CD8-positive, alpha-beta memory T cell (primary cell): ENCODE measurements at regions not wholly inside any gene's neighbourhood (a gene's known extent, or its start where the extent isn't known, plus 50 kb on each side); places are given as distances from the start of the nearest gene placed in this dataset.

Experiments used
- CTCF ChIA-PET: fragments of 350-600 bp; sonication (Branson Sonifier 250); formaldehyde crosslinking; loops from one replicate; lab custom pipeline; 2021; ENCODE audit warnings: antibody characterized with exemption; lab: Charles Lee
- POLR2A ChIA-PET: fragments of 350-600 bp; sonication (Branson Sonifier 250); formaldehyde crosslinking; loops from one replicate; lab custom pipeline; 2021; ENCODE audit warnings: antibody characterized with exemption; lab: Charles Lee
- DNase-seq, 5 donors: peaks; one replicate each; pipeline versions ENCODE4 v3.0.0 to v3.0.0-alpha.2; 2020 to 2022; ENCODE audit warnings: mixed read lengths in 1 of 5
- H3K27ac ChIP-seq: one replicate; pipeline ENCODE4 v1.7.0; 2013; ENCODE audit warnings: low read depth, mild to moderate bottlenecking, low read length, moderate library complexity
- H3K27me3 ChIP-seq: 2 replicates; pipeline ENCODE4 v1.7.0; 2013; ENCODE audit warnings: low read length, mild to moderate bottlenecking; ENCODE audit not compliant: insufficient read depth, poor library complexity, severe bottlenecking
- H3K36me3 ChIP-seq: 2 replicates; pipeline ENCODE4 v1.7.0; 2013; ENCODE audit warnings: mild to moderate bottlenecking, low read length, moderate library complexity; ENCODE audit not compliant: insufficient read depth
- H3K4me1 ChIP-seq: 2 replicates; pipeline ENCODE4 v1.7.0; 2013; ENCODE audit warnings: mild to moderate bottlenecking, low read length, moderate library complexity; ENCODE audit not compliant: insufficient read depth
- H3K4me3 ChIP-seq: 2 replicates; pipeline ENCODE4 v1.7.0; 2013; ENCODE audit warnings: mild to moderate bottlenecking, low read length
- H3K9me3 ChIP-seq: 2 replicates; pipeline ENCODE4 v1.7.0; 2013; ENCODE audit warnings: mild to moderate bottlenecking, low read length
- H3K27ac Mint-ChIP-seq, 8 donors: one replicate each; pipeline ENCODE4 v1.8.0; 2020 to 2021; ENCODE audit warnings: mixed read lengths in 8 of 8, mild to moderate bottlenecking in 6 of 8, inconsistent platforms in 3 of 8, moderate library complexity in 3 of 8
- H3K27me3 Mint-ChIP-seq, 2 donors: one replicate each; pipeline ENCODE4 v1.8.0; 2020 to 2021; ENCODE audit warnings: mixed read lengths in 2 of 2, mild to moderate bottlenecking in 1 of 2, moderate library complexity in 1 of 2
- H3K36me3 Mint-ChIP-seq, 3 donors: one replicate each; pipeline ENCODE4 v1.8.0; 2020 to 2021; ENCODE audit warnings: mixed read lengths in 3 of 3, inconsistent platforms in 1 of 3, mild to moderate bottlenecking in 1 of 3
- H3K4me1 Mint-ChIP-seq, 3 donors: one replicate each; pipeline ENCODE4 v1.8.0; 2020 to 2021; ENCODE audit warnings: mixed read lengths in 3 of 3, inconsistent platforms in 1 of 3, mild to moderate bottlenecking in 1 of 3
- H3K4me3 Mint-ChIP-seq, 7 donors: one replicate each; pipeline ENCODE4 v1.8.0; 2020 to 2021; ENCODE audit warnings: mixed read lengths in 7 of 7, mild to moderate bottlenecking in 6 of 7, moderate library complexity in 4 of 7, inconsistent platforms in 2 of 7
- H3K9me3 Mint-ChIP-seq, 5 donors: one replicate each; pipeline ENCODE4 v1.8.0; 2020 to 2022; ENCODE audit warnings: mixed read lengths in 5 of 5, mild to moderate bottlenecking in 3 of 5, moderate library complexity in 2 of 5, inconsistent platforms in 1 of 5

DNA sequence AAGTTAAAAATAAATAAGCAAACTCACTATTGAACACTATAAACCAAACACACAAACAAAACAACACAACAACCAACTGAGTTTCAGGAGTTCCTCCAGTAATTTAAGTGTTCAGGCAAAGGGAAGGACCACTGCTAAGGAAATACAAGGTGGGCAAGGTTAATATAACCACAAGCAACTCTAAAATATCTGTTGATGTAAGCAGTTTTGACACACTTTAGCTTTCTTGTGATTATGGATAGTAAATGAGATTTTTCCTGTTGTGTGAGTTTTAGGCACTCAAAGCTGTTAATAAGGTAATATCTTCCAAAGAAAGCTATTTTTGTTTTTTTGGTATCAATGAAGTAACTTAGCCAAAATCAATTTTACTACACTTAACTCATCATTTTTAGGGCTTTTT is 839.1 kb upstream of the FOXG1 start:
- Mint-ChIP-seq H3K9me3 (peaks cover 14 to 21% (median 16%) of the 10 kb centered on the region in 5 donors), H3K27ac (no peak overlapping the region), H3K27me3 (no peaks in the 10 kb centered on the region), H3K4me1 (no peaks in the 10 kb centered on the region), H3K4me3 (no peak overlapping the region), H3K36me3 (no peaks in the 10 kb centered on the region)
- Histone ChIP-seq H3K9me3 (no peaks in the 10 kb centered on the region), H3K4me1 (no peaks in the 10 kb centered on the region), H3K36me3 (no peaks in the 10 kb centered on the region), H3K4me3 (no peak overlapping the region), H3K27me3 (no peaks in the 10 kb centered on the region), H3K27ac (no peak overlapping the region)
- no peak for DNase-seq
- POLR2A ChIA-PET = no interaction called here
- CTCF ChIA-PET = no interaction called here

DNA sequence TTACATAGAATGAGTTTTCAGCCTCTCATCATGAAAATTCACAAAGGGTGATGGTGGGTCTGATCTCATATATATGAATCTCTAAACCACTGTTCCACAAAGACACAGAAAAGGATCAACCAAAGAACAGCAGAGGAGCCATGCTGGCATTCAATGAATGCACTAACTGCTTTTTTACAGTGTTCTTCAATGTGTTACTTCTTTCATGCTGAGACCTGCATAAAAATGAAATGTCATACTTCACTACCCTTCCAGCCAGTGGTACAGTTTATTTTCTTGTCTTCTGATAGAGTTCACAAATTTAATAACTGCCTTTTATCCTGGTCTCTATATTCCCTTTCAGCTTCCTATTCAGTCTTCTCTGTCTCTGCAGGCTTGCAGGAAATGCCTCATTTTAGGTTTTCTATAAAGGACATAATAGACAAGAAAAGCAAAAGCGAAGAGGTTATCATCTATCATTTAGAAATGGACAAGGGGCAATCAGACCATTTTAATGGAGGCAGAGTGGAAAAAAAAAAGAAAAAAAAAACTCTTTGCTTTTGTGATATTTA is 836.7 kb upstream of the FOXG1 start:
- no peaks in the 10 kb centered on the region for H3K36me3 ChIP-seq
- Mint-ChIP-seq H3K27ac (no peak overlapping the region), H3K9me3 (peaks cover 11 to 35% (median 16%) of the 10 kb centered on the region in 5 donors), H3K4me3 (no peak overlapping the region), H3K36me3 (no peaks in the 10 kb centered on the region), H3K27me3 (no peaks in the 10 kb centered on the region), H3K4me1 (no peaks in the 10 kb centered on the region)
- no peak overlapping the region for H3K4me3 ChIP-seq
- H3K27me3 ChIP-seq = no peaks in the 10 kb centered on the region
- no peak overlapping the region for H3K27ac ChIP-seq
- CTCF ChIA-PET = no interaction called here
- POLR2A ChIA-PET = no interaction called here
- H3K4me1 ChIP-seq = no peaks in the 10 kb centered on the region
- no peaks in the 10 kb centered on the region for H3K9me3 ChIP-seq
- no peak for DNase-seq

DNA sequence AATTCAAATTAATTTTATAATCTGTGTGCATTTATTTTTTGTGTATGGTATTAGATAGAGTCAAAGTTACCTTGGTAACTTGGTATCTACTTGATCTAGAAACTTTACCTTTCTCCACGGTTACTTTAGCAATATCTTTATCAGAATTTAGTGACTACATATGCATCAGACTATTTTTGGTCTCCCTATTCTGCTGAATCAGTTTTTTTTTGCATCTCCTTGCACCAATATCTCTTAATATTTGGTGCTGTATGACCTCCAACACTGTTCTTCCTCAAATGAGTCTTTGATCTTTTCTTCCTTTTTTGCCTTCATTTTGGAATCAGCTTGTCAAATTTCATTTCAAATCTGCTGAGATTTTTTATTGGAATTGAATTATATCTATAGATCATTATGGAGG is 828.2 kb upstream of the FOXG1 start:
- Histone ChIP-seq H3K9me3 (no peaks in the 10 kb centered on the region), H3K27me3 (no peaks in the 10 kb centered on the region), H3K4me1 (no peaks in the 10 kb centered on the region), H3K36me3 (no peaks in the 10 kb centered on the region), H3K27ac (no peak overlapping the region), H3K4me3 (no peak overlapping the region)
- ChIA-PET CTCF (no interaction called here), POLR2A (no interaction called here)
- Mint-ChIP-seq H3K36me3 (no peaks in the 10 kb centered on the region), H3K27ac (no peak overlapping the region), H3K4me3 (no peak overlapping the region), H3K9me3 (peaks cover 9 to 32% (median 27%) of the 10 kb centered on the region in 5 donors), H3K27me3 (no peaks in the 10 kb centered on the region), H3K4me1 (no peaks in the 10 kb centered on the region)
- DNase-seq = no peak

DNA sequence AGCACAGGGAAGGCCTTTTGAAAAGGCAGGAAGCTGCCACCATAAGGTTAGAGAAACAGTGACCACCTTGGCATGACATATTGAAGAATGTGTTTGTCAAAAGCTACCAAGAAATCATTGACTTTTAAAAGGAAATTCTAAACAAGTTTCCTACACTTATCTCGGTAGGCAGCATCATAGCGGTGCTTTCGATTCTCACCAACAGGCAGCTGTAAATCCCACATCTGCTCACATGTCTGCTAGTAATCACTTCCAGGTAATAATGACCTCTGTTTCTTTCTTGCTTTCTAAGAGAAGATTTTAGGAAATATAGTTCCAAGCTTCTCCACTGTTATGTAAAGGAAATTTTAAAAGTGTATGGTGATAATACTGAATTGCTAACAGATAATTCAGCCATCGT is 821.1 kb upstream of the FOXG1 start:
- no peaks in the 10 kb centered on the region for H3K36me3 Mint-ChIP-seq
- H3K4me1 ChIP-seq = no peaks in the 10 kb centered on the region
- peaks cover 4% of the 10 kb centered on the region for H3K9me3 ChIP-seq
- H3K4me1 Mint-ChIP-seq = no peaks in the 10 kb centered on the region
- POLR2A ChIA-PET = no interaction called here
- CTCF ChIA-PET = no interaction called here
- no peak for DNase-seq
- H3K4me3 ChIP-seq = no peak overlapping the region
- no peak overlapping the region for H3K27ac Mint-ChIP-seq
- no peaks in the 10 kb centered on the region for H3K36me3 ChIP-seq
- no peak overlapping the region for H3K4me3 Mint-ChIP-seq
- H3K9me3 Mint-ChIP-seq = peaks cover 2 to 30% (median 25%) of the 10 kb centered on the region in 5 donors
- no peaks in the 10 kb centered on the region for H3K27me3 ChIP-seq
- H3K27ac ChIP-seq = no peak overlapping the region
- H3K27me3 Mint-ChIP-seq = no peaks in the 10 kb centered on the region

DNA sequence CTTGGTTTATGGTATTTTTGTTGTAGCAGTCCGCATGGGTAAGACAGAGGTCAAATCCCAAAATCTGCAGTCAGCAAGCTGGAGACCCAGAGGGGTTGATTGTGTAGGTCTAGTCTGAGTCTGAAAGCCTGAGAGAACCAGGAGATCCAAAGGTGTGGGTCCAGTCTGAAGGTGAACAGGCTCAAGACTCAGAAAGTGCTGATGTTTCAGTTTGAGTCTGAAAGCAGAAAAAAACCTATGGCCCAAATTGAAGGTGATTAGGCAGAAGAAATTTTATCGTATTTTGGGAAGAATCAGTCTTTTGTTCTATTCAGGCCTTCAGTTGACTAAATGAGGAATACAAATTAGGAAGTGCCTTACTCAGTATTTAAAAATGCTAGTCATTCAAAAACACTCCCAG is 807.8 kb upstream of the FOXG1 start:
- ChIA-PET CTCF (no interaction called here), POLR2A (no interaction called here)
- Histone ChIP-seq H3K4me3 (no peak overlapping the region), H3K27me3 (no peaks in the 10 kb centered on the region), H3K4me1 (no peaks in the 10 kb centered on the region), H3K36me3 (no peaks in the 10 kb centered on the region), H3K27ac (no peak overlapping the region), H3K9me3 (no peaks in the 10 kb centered on the region)
- peaks cover 5 to 46% (median 10%) of the 10 kb centered on the region in 5 donors for H3K9me3 Mint-ChIP-seq
- no peak for DNase-seq
- no peaks in the 10 kb centered on the region for H3K4me1 Mint-ChIP-seq
- no peak overlapping the region for H3K27ac Mint-ChIP-seq
- peaks cover 0 to 1% (median 0%) of the 10 kb centered on the region in 3 donors for H3K36me3 Mint-ChIP-seq
- no peak overlapping the region for H3K4me3 Mint-ChIP-seq
- H3K27me3 Mint-ChIP-seq = no peaks in the 10 kb centered on the region

DNA sequence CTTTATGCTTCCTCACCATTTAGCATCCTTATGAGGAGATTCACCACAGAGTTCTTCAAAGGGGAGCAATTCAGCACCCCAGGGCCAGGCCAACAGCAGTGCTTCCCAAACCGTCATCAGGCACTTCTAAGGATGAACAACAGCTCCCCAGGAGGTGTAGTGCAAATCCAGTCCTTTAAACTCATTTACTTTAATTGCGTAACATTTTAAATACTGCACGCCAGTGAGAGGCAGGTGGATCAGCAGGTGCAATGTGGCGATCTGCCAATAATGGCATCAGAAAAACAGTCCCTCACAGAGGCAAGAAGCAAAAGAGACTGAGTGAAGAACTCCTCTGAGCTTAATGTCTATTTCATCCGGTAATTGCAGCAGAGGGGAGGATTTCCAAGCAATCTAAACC is 770.9 kb upstream of the FOXG1 start:
- no peak overlapping the region for H3K27ac ChIP-seq
- Mint-ChIP-seq H3K36me3 (no peaks in the 10 kb centered on the region), H3K27me3 (no peaks in the 10 kb centered on the region), H3K27ac (no peak overlapping the region), H3K4me1 (no peaks in the 10 kb centered on the region), H3K4me3 (no peak overlapping the region), H3K9me3 (peaks cover 7 to 40% (median 21%) of the 10 kb centered on the region in 5 donors)
- no peaks in the 10 kb centered on the region for H3K9me3 ChIP-seq
- H3K27me3 ChIP-seq = no peaks in the 10 kb centered on the region
- POLR2A ChIA-PET = no interaction called here
- no peaks in the 10 kb centered on the region for H3K4me1 ChIP-seq
- no peaks in the 10 kb centered on the region for H3K36me3 ChIP-seq
- no peak overlapping the region for H3K4me3 ChIP-seq
- CTCF ChIA-PET = no interaction called here
- no peak for DNase-seq

DNA sequence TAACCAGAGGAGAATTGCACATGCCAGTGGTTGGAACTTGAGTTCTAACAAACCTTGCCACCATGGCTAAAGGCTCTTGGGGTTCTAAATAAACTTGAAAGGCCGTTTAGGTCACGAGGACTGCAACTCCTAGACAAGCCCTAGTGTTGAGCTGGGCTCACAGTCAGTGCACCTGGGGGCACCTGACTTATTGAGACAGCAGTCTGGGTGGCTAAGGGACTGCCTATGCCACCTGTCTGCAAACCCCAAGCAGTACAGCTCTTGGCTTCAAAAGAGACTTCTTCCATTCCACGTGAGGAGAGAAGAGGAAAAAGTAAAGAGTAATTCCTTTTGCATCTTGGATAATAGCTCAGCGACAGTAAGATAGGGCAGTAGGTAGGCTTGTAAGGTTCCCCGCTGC is 765.6 kb upstream of the FOXG1 start:
- Mint-ChIP-seq H3K27ac (no peak overlapping the region), H3K4me1 (no peaks in the 10 kb centered on the region), H3K4me3 (no peak overlapping the region), H3K36me3 (no peaks in the 10 kb centered on the region), H3K27me3 (no peaks in the 10 kb centered on the region), H3K9me3 (peaks cover 15 to 34% (median 27%) of the 10 kb centered on the region in 5 donors)
- ChIA-PET POLR2A (no interaction called here), CTCF (no interaction called here)
- Histone ChIP-seq H3K27me3 (no peaks in the 10 kb centered on the region), H3K36me3 (no peaks in the 10 kb centered on the region), H3K9me3 (no peaks in the 10 kb centered on the region), H3K4me3 (no peak overlapping the region), H3K27ac (no peak overlapping the region), H3K4me1 (no peaks in the 10 kb centered on the region)
- DNase-seq = no peak

DNA sequence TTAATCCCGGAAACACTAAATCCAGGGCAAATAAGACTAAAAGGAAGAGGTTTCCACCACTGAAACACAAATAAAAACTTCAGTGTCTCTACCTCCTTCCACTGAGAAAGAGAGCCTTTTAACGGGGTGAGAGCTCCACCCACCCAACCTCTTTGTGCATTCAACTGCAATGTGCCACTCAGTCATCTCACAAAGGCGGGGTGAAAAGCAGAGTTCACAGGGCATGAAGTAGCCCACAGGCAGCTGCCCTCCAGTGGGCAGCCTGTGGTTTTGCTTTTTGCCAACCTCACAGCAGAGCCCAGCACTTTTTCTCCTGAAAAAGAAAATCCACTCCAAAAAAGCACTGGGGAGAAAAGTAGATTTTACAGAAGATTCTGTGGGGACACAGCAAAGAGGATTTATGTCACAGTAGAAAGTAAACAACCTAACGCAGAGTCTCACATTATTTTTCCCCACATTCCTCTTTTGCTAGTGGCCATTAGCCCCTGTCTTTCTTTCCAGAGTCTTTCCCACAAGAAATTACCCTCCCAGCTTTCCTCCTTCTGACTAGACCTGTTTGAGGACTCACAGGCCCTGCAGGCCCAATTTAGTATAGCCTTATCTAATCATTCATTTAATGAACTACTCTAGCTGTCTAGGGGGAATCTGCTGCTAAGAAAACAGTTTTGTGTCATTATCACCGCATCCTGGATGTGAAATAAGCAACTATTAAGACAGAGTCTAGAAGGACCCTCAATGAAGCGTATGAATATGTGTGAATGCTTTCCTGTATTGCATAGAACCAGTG is 753.8 kb upstream of the FOXG1 start:
- Histone ChIP-seq H3K27ac (no peak overlapping the region), H3K4me1 (no peaks in the 10 kb centered on the region), H3K27me3 (no peaks in the 10 kb centered on the region), H3K36me3 (no peaks in the 10 kb centered on the region), H3K4me3 (no peak overlapping the region), H3K9me3 (no peaks in the 10 kb centered on the region)
- no peak overlapping the region for H3K4me3 Mint-ChIP-seq
- ChIA-PET CTCF (no interaction called here), POLR2A (no interaction called here)
- peaks cover 8 to 29% (median 13%) of the 10 kb centered on the region in 5 donors for H3K9me3 Mint-ChIP-seq
- H3K4me1 Mint-ChIP-seq = no peaks in the 10 kb centered on the region
- H3K27me3 Mint-ChIP-seq = peaks cover 0 to 1% of the 10 kb centered on the region in 2 donors
- DNase-seq = no peak
- H3K36me3 Mint-ChIP-seq = no peaks in the 10 kb centered on the region
- H3K27ac Mint-ChIP-seq = no peak overlapping the region
